ENCODE measurements at regions not wholly inside any gene's neighbourhood (a gene's known extent, or its start where the extent isn't known, plus 50 kb on each side); places are given as distances from the start of the nearest gene placed in this dataset.

DNA sequence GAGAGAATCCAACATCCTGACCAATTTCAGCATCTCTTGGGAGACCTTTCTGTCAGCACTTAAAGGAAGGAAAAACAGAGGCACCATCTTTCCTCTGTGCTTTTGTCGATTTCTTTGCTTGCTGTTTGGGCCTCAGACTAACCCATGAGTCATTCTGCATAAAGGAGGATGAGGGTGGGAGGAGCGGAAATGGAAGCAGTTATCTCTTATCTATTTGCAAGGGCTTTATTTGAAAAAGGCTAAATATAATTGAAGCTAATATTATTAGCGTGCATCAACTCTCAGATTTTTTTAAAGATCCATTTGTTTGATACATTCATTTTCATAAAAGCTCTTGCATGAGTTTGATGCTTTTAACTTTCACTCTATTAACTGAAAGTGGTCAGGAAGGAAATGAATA is 72.9 kb downstream of the ZNF622 start:
- TF ChIP-seq, protein P1, sequence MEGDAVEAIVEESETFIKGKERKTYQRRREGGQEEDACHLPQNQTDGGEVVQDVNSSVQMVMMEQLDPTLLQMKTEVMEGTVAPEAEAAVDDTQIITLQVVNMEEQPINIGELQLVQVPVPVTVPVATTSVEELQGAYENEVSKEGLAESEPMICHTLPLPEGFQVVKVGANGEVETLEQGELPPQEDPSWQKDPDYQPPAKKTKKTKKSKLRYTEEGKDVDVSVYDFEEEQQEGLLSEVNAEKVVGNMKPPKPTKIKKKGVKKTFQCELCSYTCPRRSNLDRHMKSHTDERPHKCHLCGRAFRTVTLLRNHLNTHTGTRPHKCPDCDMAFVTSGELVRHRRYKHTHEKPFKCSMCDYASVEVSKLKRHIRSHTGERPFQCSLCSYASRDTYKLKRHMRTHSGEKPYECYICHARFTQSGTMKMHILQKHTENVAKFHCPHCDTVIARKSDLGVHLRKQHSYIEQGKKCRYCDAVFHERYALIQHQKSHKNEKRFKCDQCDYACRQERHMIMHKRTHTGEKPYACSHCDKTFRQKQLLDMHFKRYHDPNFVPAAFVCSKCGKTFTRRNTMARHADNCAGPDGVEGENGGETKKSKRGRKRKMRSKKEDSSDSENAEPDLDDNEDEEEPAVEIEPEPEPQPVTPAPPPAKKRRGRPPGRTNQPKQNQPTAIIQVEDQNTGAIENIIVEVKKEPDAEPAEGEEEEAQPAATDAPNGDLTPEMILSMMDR (IDR thresholded peaks at IDR 0.05; ENCODE audit: low read depth, low read length, missing control alignments), result no peak
- no peak overlapping the region for H3K4me3 ChIP-seq (replicated peaks; ENCODE audit: low read depth, low read length)
- no peak for DNase-seq (ENCODE audit: extremely low read depth, low read depth)

DNA sequence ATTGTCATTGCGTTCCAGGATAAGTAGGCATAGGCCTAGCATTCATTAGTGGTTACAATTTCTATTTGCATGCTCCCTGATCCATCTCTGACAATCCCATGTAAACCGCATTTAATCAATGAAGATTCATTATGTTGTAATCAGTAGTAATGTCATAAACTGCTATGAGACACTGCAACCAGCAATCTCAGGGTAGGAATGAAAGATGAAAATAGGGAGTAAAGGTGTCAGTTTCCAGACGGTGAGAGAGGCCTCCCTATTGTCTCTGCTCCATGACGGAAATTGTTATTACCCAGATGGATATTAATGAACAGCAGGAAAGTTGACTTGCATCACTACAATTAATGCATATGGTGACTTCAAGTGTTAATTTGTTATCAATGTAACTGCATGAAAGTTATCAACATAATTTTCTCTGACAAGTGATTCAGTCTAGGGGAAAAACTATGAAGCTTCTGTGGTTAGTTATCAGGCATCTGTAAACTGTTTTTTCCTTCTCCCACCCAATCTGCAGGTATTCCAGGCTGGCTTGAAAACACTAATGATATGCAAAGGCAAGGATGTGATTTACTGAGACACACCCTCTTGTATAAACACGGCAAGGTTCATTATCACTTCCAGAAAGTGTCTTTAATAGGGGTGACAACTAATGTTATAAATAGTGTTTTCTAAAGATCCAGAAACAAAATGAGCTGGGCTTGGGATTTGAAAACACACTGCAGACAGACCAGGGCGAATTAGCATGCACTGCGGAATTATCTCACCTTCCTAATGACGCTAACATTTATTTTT is 73.5 kb downstream of the ZNF622 start:
- TF ChIP-seq, protein P1 (IDR thresholded peaks at IDR 0.05; ENCODE audit: low read depth, low read length, missing control alignments), result no peak
- H3K4me3 ChIP-seq (replicated peaks; ENCODE audit: low read depth, low read length), result no peak overlapping the region
- DNase-seq (ENCODE audit: extremely low read depth, low read depth), result no peak

DNA sequence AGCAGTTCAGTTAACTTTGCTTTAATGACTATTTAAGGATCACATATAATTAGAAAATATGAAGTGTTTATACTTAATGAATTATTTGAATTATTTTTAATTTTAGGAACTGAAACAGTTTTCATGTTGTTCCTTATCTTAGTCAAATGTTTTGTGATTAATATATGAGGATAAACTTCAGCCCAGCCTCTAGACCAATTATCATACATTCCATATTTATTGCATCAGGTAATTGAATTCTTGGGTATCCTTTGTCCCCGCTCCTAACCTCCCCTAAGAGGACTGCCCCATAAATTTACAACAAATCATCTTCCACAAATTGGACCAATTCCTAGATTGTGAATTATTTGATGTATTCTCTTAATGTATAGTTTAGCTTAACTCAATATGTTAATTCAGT is 74.8 kb downstream of the ZNF622 start:
- TF ChIP-seq, protein P1 (IDR thresholded peaks at IDR 0.05; ENCODE audit: low read depth, low read length, missing control alignments), result no peak
- H3K4me3 ChIP-seq (replicated peaks; ENCODE audit: low read depth, low read length), result no peak overlapping the region
- DNase-seq (ENCODE audit: extremely low read depth, low read depth), result no peak

DNA sequence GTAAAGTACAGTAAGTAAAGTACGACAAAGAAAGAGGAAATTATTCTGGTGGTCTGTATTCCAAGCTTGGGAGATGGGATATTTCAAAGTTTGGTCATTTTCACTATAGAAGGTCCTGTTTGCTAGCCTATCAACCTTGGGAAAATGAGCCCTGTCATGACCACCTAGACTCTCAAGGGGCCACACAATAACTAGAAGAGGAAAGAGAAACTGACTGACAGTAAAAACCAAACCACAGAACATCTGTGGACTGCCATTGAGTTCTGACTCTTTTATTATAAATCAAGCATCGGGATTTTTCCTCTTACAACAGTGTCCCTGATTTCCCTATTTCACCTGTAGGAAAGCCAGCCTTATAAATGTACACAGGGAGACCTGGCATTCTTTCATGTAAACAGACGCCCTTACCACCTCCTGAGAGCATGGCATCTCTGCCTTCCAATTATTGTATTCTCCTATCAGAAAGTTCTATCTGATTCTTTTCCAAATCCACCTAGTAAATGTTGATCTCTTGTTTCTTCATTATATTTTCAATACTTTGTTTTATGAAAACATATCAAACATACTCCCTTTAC is 80.0 kb downstream of the ZNF622 start:
- no peak for DNase-seq (ENCODE audit: extremely low read depth, low read depth)
- no peak overlapping the region for H3K4me3 ChIP-seq (replicated peaks; ENCODE audit: low read depth, low read length)
- TF ChIP-seq, protein P1 (IDR thresholded peaks at IDR 0.05; ENCODE audit: low read depth, low read length, missing control alignments), result no peak

DNA sequence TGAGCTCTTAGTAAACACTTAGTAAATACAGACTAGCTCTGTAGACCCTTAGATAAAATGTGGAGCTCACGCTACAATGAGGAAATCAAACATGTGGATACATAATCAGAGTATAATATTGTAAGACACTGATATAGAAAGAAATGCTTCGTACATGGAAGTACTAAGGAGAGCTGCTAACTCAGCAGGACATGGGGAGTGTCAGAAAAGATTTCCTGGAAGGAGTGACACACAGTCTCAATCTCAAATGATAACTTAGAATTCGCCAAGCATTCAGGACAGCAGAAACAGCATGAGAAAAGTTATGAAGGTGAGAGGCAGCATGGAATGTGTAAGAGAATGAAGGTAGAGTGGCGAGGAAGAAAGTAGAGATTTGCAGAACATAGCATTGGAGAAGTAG is 80.8 kb downstream of the ZNF622 start:
- DNase-seq (ENCODE audit: extremely low read depth, low read depth), result no peak
- TF ChIP-seq, protein P1 (IDR thresholded peaks at IDR 0.05; ENCODE audit: low read depth, low read length, missing control alignments), result no peak

DNA sequence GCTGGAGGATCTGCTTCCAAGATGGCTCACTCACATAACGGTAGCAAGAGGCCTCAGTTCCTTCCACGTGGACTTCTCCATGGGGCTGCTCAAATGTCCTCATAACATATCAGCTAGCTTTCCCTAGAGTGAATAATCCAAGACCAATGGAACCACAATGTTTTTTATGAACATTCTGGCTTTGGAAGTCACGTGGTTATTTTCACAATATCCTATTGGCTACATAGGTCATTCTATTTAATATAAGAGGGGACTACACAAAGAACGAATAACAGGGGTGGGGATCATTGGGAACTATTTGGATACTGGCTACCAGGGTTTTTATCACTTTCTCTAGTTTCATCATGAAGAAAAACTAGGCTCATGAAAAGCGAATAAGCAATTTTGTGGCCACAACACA is 81.4 kb downstream of the ZNF622 start:
- DNase-seq (ENCODE audit: extremely low read depth, low read depth), result no peak
- H3K4me3 ChIP-seq (replicated peaks; ENCODE audit: low read depth, low read length), result no peak overlapping the region
- TF ChIP-seq, protein P1 (IDR thresholded peaks at IDR 0.05; ENCODE audit: low read depth, low read length, missing control alignments), result no peak

More for the DNA sequence above, 80.8 kb downstream of the ZNF622 start:
- H3K4me3 ChIP-seq (replicated peaks; ENCODE audit: low read depth, low read length), result no peak overlapping the region

Data from HFF-Myc (cell line).